ENCODE measurements at regions not wholly inside any gene's neighbourhood (a gene's known extent, or its start where the extent isn't known, plus 50 kb on each side); places are given as distances from the start of the nearest gene placed in this dataset.

- no peak for TF ChIP-seq CTCF (IDR thresholded peaks at IDR 0.05; ENCODE audit: insufficient read depth, low read length, poor library complexity, severe bottlenecking)
- TF ChIP-seq EZH2phosphoT487 (conservative IDR thresholded peaks at IDR 0.05; ENCODE audit: low read length): no peak
These were observed 66.5 kb upstream of the ZFP42 start for GRCh38 chr4:187929024-187929423.

Measured in SU-DHL-6 (cell line).